Fibroblast of the aortic adventitia (primary cell): ENCODE measurements at regions not wholly inside any gene's neighbourhood (a gene's known extent, or its start where the extent isn't known, plus 50 kb on each side); places are given as distances from the start of the nearest gene placed in this dataset.

Experiments
- DNase-seq: peaks from one replicate; pipeline ENCODE4 v3.0.0-alpha.2; 2010; ENCODE audit warnings: low read depth
- H3K4me3 ChIP-seq: 2 replicates; pipeline ENCODE4 v1.5.1; 2011; ENCODE audit warnings: low read depth, mild to moderate bottlenecking, control low read depth, low read length, moderate library complexity
- TF ChIP-seq, protein P1 (sequence below): IDR thresholded peaks from 2 replicates; pipeline ENCODE4 v1.5.1; 2011; ENCODE audit warnings: mild to moderate bottlenecking, low read length, control low read depth, inconsistent platforms; ENCODE audit not compliant: insufficient read depth

DNA sequence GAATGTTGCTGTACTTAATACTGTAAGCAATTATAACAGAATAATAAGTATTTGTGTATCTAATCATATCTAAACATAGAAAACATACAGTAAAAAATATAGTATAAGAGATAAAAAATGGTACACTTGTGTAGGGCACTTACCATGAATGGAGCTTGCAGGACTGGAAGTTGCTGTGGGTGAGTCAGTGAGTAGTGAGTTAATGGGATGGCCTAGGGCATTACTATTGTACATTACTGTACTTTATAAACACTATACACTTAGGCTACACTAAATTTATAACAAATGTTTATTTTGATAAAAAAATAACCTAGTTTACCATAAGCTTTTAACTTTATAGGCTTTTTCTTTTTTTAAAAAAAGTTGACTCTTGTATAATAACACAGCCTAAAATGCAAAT lies 1071.2 kb upstream of the SEL1L start:
- H3K4me3 ChIP-seq: no peak overlapping the region
- no peak for DNase-seq
- TF ChIP-seq, protein P1, sequence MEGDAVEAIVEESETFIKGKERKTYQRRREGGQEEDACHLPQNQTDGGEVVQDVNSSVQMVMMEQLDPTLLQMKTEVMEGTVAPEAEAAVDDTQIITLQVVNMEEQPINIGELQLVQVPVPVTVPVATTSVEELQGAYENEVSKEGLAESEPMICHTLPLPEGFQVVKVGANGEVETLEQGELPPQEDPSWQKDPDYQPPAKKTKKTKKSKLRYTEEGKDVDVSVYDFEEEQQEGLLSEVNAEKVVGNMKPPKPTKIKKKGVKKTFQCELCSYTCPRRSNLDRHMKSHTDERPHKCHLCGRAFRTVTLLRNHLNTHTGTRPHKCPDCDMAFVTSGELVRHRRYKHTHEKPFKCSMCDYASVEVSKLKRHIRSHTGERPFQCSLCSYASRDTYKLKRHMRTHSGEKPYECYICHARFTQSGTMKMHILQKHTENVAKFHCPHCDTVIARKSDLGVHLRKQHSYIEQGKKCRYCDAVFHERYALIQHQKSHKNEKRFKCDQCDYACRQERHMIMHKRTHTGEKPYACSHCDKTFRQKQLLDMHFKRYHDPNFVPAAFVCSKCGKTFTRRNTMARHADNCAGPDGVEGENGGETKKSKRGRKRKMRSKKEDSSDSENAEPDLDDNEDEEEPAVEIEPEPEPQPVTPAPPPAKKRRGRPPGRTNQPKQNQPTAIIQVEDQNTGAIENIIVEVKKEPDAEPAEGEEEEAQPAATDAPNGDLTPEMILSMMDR: no peak

DNA sequence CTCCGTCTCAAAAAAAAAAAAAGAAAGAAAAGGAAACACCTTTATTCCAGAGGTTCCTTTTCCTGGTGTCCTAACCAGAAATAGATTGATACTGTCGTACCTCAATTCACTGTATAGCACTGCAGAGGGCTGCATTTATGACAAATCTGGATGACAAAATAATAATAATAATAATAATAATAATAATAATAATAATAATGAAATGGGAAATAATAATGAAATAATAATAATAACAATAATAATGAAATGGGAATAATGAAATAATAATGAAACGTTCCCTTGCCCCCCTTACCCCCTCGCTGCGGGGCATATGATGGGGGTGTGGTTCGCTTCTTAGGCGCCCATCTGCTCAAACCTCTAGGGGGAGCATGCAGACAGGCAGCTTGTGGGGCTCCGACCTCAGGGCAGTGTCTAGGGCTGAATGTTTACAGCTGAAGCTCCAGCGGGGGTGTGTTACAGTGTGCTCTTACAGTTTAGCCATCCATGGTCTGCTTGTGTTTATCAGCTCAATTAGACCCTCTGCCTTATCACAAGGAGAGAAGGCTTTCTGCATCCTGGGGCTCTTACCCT lies 1088.3 kb upstream of the SEL1L start:
- no peak for DNase-seq
- TF ChIP-seq, protein P1: no peak
- no peak overlapping the region for H3K4me3 ChIP-seq

DNA sequence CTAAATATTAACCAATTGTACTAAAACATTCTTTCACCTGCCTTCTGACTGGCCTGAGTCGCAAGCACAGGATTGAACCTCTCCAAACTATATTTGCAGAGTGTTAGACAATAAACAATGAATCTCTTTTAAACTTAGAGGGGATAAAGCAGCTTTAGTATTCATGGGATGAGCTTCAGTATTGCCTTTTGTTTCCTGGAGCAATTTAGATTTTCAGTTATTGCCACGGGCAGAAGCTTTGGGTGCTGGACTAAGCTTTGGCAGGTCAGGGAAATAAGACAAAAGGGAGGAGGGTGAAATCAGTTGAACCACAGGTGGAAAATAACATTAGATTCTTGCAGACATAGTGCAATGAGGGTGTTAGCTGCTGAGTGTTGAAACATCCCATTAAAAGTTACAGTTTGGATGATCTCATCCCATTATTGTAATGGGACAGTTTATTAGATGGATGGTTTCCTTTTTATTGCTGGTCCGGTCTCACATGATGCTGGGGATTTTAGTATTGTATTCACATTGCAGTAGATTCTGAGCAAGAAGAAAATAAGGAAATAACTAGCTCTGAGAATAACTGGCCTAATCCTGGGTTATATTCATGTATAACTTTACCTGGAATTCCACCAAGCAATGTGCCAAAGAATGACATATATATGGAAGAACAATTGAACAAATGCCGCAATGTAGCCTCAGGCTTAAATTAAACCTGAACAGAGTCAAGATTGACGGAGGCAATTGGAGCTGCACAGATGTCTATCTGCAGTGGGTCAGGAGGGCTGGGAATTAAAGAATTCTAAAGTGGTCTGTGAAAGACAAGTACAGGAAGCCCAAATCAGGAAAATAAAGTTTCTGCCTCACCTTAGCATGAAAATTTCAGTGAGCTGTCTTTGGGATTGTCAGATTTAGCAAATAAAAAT lies 1092.8 kb upstream of the SEL1L start:
- TF ChIP-seq, protein P1: no peak
- no peak overlapping the region for H3K4me3 ChIP-seq
- DNase-seq: no peak

DNA sequence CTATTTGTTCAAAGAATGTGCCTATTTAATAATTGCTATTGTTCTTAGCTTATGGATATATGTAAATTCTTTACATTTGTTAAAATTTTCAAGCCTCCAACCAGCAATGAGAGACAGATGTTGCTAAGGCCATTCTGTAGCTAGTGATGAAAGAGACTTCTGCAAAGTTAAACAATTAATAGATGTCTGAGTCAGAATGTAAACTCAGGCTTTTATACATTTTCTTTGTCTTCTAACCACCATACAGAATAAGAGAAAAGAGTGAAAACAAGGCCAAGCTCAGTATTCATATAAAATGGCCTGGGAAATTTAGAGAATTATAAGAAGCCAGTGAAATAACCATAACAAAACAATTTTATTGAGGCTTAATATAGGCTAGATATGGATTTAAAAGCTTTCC lies 1102.3 kb upstream of the SEL1L start:
- DNase-seq: no peak
- TF ChIP-seq, protein P1: no peak
- no peak overlapping the region for H3K4me3 ChIP-seq

DNA sequence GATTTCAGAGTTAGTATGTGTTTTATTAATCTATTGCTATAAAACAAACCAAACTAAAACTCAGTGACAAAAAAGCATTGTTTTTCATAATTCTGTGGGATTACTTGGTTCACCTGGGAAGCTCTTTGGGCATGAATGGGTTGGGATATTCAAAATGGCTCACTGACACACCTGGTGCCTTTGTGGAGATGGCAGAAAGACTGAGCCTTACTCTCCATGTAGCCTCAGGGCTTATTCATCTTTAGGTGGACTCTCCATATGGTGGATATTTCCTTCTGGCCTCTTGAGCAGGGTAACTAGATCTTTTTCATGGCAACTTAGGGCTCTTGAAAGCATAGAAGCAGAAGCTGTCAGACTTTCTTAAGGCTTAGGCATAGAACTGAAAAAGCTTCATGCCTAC lies 1102.8 kb upstream of the SEL1L start:
- TF ChIP-seq, protein P1: no peak
- no peak overlapping the region for H3K4me3 ChIP-seq
- no peak for DNase-seq

DNA sequence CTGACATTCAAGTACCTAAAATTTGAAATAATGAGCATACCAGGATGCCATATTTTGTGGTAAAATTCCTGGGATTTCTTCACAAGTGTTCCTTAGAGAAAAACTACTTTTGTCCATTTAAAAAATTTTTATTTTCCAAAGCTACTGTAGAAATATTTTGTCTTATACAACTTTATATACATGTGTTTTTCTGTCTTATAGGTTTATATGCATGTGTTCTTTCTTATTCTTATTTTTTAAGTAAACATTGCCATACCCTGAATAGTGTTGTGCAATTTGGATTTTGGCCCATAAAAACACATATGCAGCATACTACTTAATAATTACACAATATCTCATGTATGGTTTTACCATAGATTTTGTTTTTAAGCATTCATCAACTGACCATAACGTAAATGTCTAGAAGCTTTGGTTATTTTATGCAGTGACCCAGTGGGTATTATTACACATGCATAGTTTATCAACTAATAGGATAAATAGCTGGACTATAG lies 1107.4 kb upstream of the SEL1L start:
- H3K4me3 ChIP-seq: no peak overlapping the region
- DNase-seq: no peak
- TF ChIP-seq, protein P1: no peak
